ENCODE measurements at regions not wholly inside any gene's neighbourhood (a gene's known extent, or its start where the extent isn't known, plus 50 kb on each side); places are given as distances from the start of the nearest gene placed in this dataset.
"Not testable (repeated sequence)": the region's sequence is repeated elsewhere in the genome, so short reads cannot be mapped to it uniquely, and the experiment has no call there.

DNA sequence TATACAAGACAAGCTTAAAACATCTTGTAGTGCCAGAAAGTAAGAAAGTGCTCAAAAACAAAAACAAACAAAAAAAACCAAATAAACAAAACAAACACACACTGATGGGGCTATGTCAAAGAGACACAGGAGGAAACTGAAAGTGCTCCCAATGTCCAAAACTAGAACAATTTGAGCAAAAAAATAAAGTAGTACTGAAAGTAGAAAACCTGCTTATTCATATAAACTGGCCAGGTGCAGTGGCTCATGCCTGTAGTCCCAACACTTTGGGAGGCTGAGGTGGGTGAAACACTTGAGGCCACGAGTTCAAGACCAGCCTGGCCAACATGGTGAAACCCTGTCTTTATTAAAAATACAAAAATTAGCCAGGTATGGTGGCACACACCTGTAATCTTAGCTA, 129.9 kb downstream of the GLUL start:
- no peak for DNase-seq (ENCODE audit: low spot score)

GRCh38 chr1:182260516-182260915, 131.1 kb downstream of the GLUL start:
- DNase-seq (ENCODE audit: low spot score) = no peak

GRCh38 chr1:182259968-182260367, 131.6 kb downstream of the GLUL start:
- no peak for DNase-seq (ENCODE audit: low spot score)

- DNase-seq (ENCODE audit: low spot score) = no peak
These were observed 132.2 kb downstream of the GLUL start for GRCh38 chr1:182259229-182259872.

- DNase-seq (ENCODE audit: low spot score) = no peak
These were observed 134.1 kb downstream of the GLUL start for GRCh38 chr1:182257369-182258063.

GRCh38 chr1:182256931-182257330, 134.7 kb downstream of the GLUL start:
- DNase-seq (ENCODE audit: low spot score) = no peak

DNA sequence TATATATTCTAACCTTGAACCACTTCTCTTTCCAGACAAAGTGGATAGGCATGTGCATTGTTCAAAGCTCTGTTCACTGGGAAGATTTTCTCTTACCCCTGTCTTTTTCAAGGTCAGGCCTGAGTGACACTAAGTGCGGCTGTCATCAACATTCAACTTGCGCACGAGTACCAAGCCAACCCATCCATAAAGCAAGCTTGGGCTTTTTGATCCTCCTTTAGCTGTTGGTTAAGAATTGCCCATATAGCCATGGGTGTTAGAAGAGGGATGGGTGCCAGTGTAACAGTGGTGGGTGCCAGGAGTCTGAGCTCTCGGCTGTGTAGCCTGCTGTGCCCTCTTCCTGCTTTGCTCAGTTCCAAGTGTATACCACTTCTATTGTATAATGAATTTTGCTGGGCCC, 136.1 kb downstream of the GLUL start:
- no peak for DNase-seq (ENCODE audit: low spot score)

DNA sequence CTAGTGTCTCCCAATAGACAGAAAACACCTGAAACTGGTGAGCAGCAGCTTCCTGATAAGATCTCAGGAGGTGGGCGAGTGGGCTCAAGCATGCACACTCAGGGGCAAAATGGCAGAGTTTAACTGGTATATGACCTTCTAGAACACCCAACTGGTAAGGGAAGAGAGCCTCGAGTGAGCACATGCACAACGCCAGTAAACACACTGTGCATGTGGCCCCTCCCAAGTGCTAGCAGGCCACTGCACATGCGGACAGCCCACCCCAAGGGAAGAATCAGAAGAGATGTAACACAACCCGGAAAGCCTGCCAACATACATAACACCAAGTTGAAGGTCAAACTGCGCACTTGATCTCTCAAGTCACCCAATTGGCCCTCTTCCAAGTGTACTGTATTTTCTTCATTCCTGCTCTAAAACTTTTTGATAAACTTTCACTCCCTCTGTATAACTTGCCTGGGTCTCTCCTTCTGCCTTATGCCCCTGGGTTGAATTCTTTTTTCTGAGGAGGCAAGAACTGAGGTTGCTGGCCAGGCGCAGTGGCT, 138.2 kb downstream of the GLUL start:
- DNase-seq (ENCODE audit: low spot score) = no peak

GRCh38 chr1:182251561-182251960, 140.0 kb downstream of the GLUL start:
- no peak for DNase-seq (ENCODE audit: low spot score)

DNA sequence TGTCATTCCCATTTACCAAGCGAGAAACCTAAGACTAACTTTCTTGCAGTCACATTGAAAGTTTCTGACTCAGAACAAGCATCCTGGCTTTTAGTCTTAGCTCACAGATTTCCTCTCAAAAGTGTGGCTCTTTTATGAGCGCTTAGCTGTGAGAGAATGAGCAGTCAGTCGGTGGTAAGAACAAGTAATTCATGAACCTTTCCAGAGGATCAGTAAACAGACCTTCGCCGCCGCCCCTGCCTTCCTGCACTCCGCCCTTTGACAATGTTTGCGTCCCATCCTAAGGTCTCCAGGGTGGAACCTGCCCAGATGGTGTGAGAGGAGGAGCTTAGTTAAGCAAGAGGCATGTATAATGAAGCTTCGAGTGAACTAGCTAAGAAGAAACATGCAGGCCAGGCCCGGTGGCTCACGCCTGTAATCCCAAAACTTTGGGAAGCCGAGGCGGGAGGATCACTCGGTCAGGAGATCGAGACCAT, 142.4 kb downstream of the GLUL start:
- no peak for DNase-seq (ENCODE audit: low spot score)

- DNase-seq (ENCODE audit: low spot score) = no peak
These were observed 142.9 kb downstream of the GLUL start for GRCh38 chr1:182248721-182249120.

DNA sequence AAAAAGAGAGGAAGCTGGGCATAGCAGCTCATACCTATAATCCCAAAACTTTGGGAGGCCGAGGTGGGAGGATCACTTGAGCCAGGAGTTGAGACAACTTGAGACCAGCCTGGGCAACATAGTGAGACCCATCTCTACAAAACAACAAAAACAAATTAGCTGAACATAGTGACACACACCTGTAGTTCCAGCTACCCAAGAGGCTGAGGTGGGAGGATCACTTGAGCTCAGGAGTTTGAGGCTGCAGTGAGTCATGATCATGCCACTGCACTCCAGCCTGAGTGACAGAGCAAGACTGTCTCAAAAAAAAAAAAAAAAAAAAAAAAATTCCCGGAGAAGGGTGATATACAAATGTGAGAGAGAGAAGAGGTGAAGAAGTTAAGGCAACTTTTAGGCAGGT, 143.8 kb downstream of the GLUL start:
- not testable (repeated sequence) for DNase-seq (ENCODE audit: low spot score)

GRCh38 chr1:182246783-182247182, 144.8 kb downstream of the GLUL start:
- DNase-seq (ENCODE audit: low spot score) = no peak

DNA sequence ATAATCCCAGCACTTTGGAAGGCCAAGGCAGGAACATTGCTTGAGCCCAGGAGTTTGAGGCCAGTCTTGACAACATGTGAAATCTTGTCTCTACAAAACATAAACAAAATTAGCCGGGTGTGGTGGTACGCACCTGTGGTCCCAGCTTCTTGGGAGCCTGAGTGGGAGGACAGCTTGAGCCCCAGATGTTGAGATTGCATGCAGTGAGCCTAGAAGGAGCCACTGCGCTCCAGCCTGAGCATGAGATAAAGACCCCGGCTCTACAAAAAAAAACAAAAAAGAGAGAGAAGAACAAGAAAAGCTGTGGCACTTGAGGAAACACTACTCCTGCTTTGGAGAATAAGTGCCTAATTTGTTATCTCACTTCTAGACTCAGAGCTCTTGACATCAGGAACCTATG, 146.6 kb downstream of the GLUL start:
- DNase-seq (ENCODE audit: low spot score) = no peak

GRCh38 chr1:182244451-182244850, 147.1 kb downstream of the GLUL start:
- no peak for DNase-seq (ENCODE audit: low spot score)

DNA sequence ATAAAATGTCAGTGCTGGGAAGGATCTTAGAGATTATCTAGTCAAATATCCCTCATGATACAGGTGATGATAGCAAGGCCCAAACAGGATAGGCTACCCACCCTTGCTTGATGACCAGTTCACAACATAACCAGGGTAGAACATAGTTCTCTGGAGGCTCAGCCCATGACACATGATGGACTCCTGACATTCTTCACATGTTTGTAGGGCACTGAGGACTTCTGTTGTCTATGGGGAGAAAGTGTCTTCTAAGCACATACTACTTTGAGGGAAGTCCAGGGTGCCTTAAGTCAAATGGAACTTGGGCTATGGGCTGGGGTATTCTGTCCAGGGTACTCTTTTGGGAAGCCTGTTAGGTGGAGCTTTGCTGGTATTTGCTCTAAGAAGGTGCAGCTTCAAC, 148.9 kb downstream of the GLUL start:
- no peak for DNase-seq (ENCODE audit: low spot score)

GRCh38 chr1:182240085-182240484, 151.5 kb downstream of the GLUL start:
- no peak for DNase-seq (ENCODE audit: low spot score)

- no peak for DNase-seq (ENCODE audit: low spot score)
These were observed 153.2 kb downstream of the GLUL start for GRCh38 chr1:182238421-182238820.

GRCh38 chr1:182237329-182237728, 154.3 kb downstream of the GLUL start:
- DNase-seq (ENCODE audit: low spot score) = no peak

- no peak for DNase-seq (ENCODE audit: low spot score)
These were observed 154.9 kb downstream of the GLUL start for GRCh38 chr1:182236651-182237077.

DNA sequence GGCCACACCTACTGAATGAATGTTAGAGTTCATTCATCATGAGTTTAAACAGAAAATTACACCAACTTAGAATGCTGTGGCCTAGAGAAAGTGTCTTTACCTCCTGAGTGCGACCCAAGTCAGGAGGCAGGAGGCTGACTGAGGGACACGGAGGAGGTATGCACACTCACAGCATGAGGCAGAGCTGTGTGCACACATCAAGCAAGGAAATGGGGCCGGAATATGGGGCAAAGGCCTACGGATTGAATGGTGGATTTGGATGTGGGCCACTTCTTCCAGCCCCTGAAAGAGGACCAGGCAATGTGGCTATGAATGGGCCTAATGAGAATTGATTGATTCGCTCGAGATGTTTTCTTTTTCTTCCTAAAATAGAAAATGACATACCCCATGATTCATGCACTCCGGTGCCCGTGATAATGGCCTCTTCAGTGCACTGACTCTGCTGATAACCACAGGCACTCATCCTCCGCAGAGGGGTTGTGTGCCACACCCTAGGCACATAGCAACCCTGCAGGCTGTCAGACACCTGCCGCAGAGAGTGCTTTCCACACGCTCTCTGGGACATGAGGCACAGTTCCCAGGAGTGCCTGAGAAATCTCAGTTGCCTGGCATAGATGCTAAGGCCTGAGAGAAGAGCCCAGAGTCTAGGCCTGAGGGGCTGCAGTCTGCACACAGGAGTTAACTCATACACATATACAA, 155.5 kb downstream of the GLUL start:
- DNase-seq (ENCODE audit: low spot score) = peak; percentile 63

GRCh38 chr1:182235604-182235951, 156.0 kb downstream of the GLUL start:
- no peak for DNase-seq (ENCODE audit: low spot score)
